Mesodermal cell (in vitro differentiated cells): ENCODE measurements at regions not wholly inside any gene's neighbourhood (a gene's known extent, or its start where the extent isn't known, plus 50 kb on each side); places are given as distances from the start of the nearest gene placed in this dataset.

Source experiments
- H3K27ac ChIP-seq: 2 replicates; pipeline ENCODE4 v1.7.0; 2013; ENCODE audit warnings: mild to moderate bottlenecking, low read depth, low read length, moderate library complexity; ENCODE audit not compliant: severe bottlenecking
- H3K36me3 ChIP-seq: 2 replicates; pipeline ENCODE4 v1.7.1; 2013; ENCODE audit warnings: mild to moderate bottlenecking, low read length, moderate library complexity; ENCODE audit not compliant: control insufficient read depth, insufficient read depth
- H3K4me1 ChIP-seq: one replicate; pipeline ENCODE4 v1.7.1; 2013; ENCODE audit warnings: mild to moderate bottlenecking, low read length; ENCODE audit not compliant: insufficient read depth, control insufficient read depth, poor library complexity, severe bottlenecking
- H3K4me3 ChIP-seq: 2 replicates; pipeline ENCODE4 v1.7.0; 2013; ENCODE audit warnings: low read length, control low read depth, mild to moderate bottlenecking; ENCODE audit not compliant: insufficient read depth, poor library complexity, severe bottlenecking; ENCODE audit errors: extremely low read depth
- H3K9me3 ChIP-seq: 2 replicates; pipeline ENCODE4 v1.7.1; 2013; ENCODE audit warnings: mild to moderate bottlenecking, low read length, moderate library complexity; ENCODE audit not compliant: control insufficient read depth
- WGBS, 2 experiments: methylation state at CpG; one replicate each; pipeline ENCODE4 v1.1.5; 2013; ENCODE audit warnings: missing lambda C conversion rate in 2 of 2; ENCODE audit not compliant: insufficient coverage in 2 of 2; 5-methylcytosine and 5-hydroxymethylcytosine counted together

- H3K4me1 ChIP-seq, result no peaks in the 10 kb centered on the region
- no peak overlapping the region for H3K27ac ChIP-seq
- 84 to 87% methylated on average over 12 to 15 of the region's 15 CpGs for WGBS, 2 experiments
- H3K4me3 ChIP-seq, result no peak overlapping the region
- no peaks in the 10 kb centered on the region for H3K36me3 ChIP-seq
- no peaks in the 10 kb centered on the region for H3K9me3 ChIP-seq
Observed at GRCh38 chr22:48475661-48476345, 1351.9 kb downstream of the BRD1 start.

GRCh38 chr22:48474881-48475280, 1352.8 kb downstream of the BRD1 start:
- no peaks in the 10 kb centered on the region for H3K4me1 ChIP-seq
- H3K9me3 ChIP-seq, result no peaks in the 10 kb centered on the region
- WGBS, 2 experiments, result 90 to 95% methylated on average over 3 to 9 of the region's 9 CpGs
- no peak overlapping the region for H3K4me3 ChIP-seq
- H3K36me3 ChIP-seq, result no peaks in the 10 kb centered on the region
- H3K27ac ChIP-seq, result no peak overlapping the region

- no peak overlapping the region for H3K27ac ChIP-seq
- H3K36me3 ChIP-seq, result no peaks in the 10 kb centered on the region
- H3K4me1 ChIP-seq, result no peaks in the 10 kb centered on the region
- H3K9me3 ChIP-seq, result no peaks in the 10 kb centered on the region
- H3K4me3 ChIP-seq, result no peak overlapping the region
- 80 to 83% methylated on average over 2 to 4 of the region's 7 CpGs for WGBS, 2 experiments
Observed at GRCh38 chr22:48473202-48473601, 1354.5 kb downstream of the BRD1 start.

DNA sequence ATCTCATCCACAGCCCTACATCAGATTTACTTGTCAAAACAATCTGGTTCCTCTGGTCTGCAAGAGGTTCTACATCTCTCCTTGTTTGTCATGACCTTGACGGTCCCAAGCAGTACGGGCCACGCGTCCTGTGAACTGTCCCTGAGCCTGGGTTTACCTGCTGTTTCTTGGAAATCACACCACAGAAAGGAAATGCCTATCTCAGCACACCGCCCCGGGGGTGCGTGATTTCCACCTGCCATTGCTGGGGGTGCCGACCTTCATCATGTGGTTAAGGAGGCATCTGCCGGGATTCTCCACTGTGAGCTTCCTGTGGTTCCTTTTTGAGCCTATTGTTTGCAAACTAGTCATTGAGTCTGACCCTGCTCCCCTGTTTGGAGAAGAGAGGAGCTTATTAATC, 1363.4 kb downstream of the BRD1 start:
- H3K27ac ChIP-seq, result no peak overlapping the region
- WGBS, 2 experiments, result 78 to 79% methylated on average over 9 of the region's 9 CpGs

GRCh38 chr22:48459859-48460823, 1367.5 kb downstream of the BRD1 start:
- Histone ChIP-seq H3K36me3 (no peaks in the 10 kb centered on the region), H3K9me3 (no peaks in the 10 kb centered on the region), H3K4me3 (no peak overlapping the region), H3K4me1 (no peaks in the 10 kb centered on the region), H3K27ac (no peak overlapping the region)
- 88 to 91% methylated on average over 18 to 19 of the region's 21 CpGs for WGBS, 2 experiments

More for the DNA sequence above, 1363.4 kb downstream of the BRD1 start:
- Histone ChIP-seq H3K4me1 (no peaks in the 10 kb centered on the region), H3K9me3 (no peaks in the 10 kb centered on the region), H3K4me3 (no peak overlapping the region), H3K36me3 (no peaks in the 10 kb centered on the region)

- Histone ChIP-seq H3K4me1 (no peaks in the 10 kb centered on the region), H3K27ac (no peak overlapping the region), H3K36me3 (no peaks in the 10 kb centered on the region), H3K9me3 (no peaks in the 10 kb centered on the region), H3K4me3 (no peak overlapping the region)
- WGBS, 2 experiments, result 90 to 95% methylated on average over 5 to 6 of the region's 6 CpGs
Observed at GRCh38 chr22:48459259-48459658, 1368.4 kb downstream of the BRD1 start.

- WGBS, 2 experiments, result 95 to 97% methylated on average over 7 to 8 of the region's 8 CpGs
- Histone ChIP-seq H3K27ac (no peak overlapping the region), H3K4me1 (no peaks in the 10 kb centered on the region), H3K4me3 (no peak overlapping the region), H3K36me3 (no peaks in the 10 kb centered on the region), H3K9me3 (no peaks in the 10 kb centered on the region)
Observed at GRCh38 chr22:48456449-48456848, 1371.2 kb downstream of the BRD1 start.

GRCh38 chr22:48453751-48454485, 1373.8 kb downstream of the BRD1 start:
- H3K9me3 ChIP-seq, result no peaks in the 10 kb centered on the region
- 94 to 95% methylated on average over 11 to 12 of the region's 14 CpGs for WGBS, 2 experiments
- H3K36me3 ChIP-seq, result no peaks in the 10 kb centered on the region
- H3K4me3 ChIP-seq, result no peak overlapping the region
- no peak overlapping the region for H3K27ac ChIP-seq
- no peaks in the 10 kb centered on the region for H3K4me1 ChIP-seq

DNA sequence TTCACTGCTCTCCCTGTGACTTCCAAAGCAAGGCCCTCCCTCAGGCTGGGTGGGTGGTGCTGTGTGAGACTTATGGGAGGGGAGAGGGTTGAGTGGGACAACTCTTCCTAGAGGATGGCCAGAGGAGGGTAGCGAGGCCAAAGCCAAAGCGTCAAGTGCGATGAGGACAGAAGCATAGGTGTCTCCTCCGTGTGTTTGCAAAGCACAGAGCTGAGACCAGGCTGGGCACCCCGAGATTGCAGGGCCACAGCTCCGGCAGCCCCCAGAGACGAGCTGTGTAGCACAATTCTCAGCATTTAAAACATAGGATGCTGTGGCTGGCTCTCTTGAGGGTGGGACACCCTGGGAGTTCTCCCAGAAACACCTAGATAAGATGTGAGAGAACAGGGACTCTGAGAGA, 1374.5 kb downstream of the BRD1 start:
- no peaks in the 10 kb centered on the region for H3K4me1 ChIP-seq
- WGBS, 2 experiments, result 88 to 96% methylated on average over 6 of the region's 7 CpGs
- no peak overlapping the region for H3K4me3 ChIP-seq
- H3K36me3 ChIP-seq, result no peaks in the 10 kb centered on the region
- no peaks in the 10 kb centered on the region for H3K9me3 ChIP-seq
- H3K27ac ChIP-seq, result no peak overlapping the region

DNA sequence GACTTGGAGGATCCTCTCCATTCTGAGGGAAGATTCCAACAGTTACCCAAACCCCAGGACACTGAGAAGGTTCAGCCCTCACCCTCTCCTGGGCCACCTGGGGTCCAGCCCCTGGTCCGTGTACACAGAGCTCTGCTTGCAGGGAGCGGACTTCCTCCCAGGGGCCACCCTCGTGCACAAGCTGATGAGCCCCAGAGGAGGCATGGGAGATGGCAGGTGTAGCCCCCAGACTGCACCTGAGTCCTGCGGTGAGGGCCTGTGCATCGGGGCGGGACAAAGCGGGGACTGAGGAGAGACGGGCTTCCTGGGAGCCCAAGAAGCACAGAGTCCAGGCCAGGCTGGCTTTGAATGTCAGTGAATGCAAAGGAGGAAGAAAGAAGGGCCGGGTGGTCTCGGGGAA, 1374.9 kb downstream of the BRD1 start:
- H3K4me3 ChIP-seq, result no peak overlapping the region
- H3K4me1 ChIP-seq, result no peaks in the 10 kb centered on the region
- H3K36me3 ChIP-seq, result no peaks in the 10 kb centered on the region
- no peaks in the 10 kb centered on the region for H3K9me3 ChIP-seq
- H3K27ac ChIP-seq, result no peak overlapping the region
- WGBS, 2 experiments, result 93 to 95% methylated on average over 7 to 10 of the region's 10 CpGs
